ENCODE measurements at regions not wholly inside any gene's neighbourhood (a gene's known extent, or its start where the extent isn't known, plus 50 kb on each side); places are given as distances from the start of the nearest gene placed in this dataset.
A peak's percentile ranks its signal among the peaks of the same experiment; 100 is the strongest.

DNA sequence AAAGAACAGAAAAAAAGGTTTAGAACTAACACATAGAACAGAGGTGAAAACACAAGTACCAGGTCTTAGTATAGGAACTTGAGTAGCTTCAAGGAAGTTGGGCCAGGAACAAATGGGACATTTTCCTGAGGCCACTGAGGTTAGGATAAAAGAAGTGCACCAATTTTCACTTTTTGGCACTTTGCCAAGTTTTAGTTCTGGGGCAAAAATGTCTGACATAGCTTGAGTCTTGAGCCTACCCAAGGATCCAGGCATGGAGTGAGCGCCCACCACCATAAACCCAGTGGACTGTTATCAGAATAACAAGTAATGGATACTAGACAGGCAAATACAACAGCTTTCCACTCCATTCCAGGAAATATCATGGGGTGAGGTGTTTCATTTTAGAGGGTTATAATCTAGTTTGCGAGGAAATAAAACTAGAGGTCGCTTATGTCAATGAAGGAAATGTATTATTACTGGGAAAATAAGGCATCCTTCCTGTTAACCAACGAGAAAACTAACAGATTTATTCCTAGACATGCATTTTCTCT, 199.7 kb upstream of the HMGA2 start:
- DNase-seq (ENCODE audit: low spot score) = no peak

DNA sequence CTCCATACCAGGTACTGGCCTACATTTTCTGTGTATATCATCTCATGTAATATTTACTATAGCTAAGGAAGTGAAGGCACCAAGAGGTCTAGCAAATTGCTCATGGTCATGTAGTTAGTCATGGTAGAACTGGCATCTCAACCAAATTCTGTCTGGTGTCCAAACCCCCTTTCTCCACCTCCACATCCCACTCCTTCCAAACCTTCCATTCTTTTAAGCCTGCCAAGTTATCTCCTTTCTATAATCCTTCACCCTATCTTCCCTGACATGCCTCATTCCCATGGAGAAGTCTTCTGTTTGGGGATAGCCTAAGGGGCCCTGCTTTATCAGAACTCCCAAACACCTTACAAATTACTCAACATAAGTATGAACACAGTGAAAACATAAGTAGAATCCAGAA, 196.2 kb upstream of the HMGA2 start:
- no peak for DNase-seq (ENCODE audit: low spot score)

DNA sequence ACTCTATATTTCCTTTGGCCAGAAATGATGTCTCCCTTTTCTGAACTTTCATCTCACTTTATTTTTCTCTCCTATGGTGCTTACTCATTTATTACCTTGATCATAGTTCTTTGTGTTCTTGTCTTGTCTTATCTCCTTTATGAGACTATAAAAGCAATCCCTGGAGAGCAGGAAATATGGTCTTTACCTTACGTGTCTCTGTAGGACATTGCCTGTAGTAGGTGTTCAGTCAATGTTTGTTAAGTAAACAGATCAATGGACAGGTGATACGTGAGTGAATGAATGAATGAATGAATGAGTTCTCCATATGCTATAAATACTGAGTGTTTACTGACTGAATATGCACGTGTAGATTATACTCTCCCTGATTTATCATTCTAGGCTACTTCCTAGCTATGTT, 193.7 kb upstream of the HMGA2 start:
- DNase-seq (ENCODE audit: low spot score) = no peak

DNA sequence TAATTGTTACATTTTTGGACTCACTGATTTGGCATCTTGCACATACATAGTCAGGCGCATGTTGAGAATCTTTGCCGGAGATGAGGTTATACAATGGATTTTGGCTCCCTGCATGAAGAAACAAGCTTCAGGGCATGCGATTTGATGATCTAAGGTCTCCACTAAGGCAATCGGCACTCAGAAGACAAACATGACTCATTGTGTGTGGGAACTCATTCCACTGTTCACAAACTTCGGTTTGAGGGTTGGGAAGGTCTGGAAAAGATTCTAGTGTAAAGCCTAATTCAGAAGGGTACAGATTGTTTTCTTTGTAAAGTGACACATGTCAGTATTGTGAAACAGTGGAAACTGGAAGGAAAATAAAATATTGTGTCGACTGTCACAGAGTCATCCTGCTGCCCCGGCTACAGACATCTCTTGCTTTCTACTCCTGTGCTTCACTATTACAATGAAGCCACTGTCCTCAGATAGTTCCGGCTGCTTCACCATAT, 192.6 kb upstream of the HMGA2 start:
- peak; percentile 91 for DNase-seq (ENCODE audit: low spot score)

DNA sequence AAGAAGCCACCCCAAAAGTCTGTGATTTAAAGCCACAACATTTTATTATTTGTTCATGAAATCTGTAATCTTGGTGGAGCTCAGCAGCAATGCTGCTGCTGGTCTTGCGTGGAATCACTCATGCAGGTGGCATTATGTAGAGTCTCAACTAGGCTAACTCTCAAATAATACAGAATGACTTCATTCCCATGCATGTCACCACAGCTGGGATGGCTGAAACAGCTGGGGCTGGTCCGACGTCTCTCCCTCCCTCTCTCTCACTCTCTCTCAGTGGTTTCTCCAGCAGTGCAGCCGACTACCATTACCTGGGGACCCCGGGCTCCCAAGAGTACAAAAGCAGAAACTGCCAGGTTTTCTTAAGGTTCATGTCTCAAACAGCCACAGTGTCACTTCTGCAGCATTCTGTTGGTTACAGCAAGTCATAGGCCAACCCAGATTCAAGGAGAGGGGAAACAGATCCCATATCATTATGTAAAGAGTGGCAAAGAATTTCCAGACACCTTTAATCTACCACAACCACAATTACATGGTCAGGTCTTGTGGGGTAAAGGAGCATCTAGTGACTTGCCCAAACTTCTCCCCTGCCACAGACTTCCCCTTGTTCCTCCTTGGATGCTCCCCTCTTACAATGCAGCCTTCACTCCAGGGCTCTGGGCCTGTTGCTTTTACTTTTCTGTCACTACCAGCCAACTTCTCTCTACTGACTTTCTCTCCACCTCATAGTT, 192.0 kb upstream of the HMGA2 start:
- DNase-seq (ENCODE audit: low spot score) = no peak

DNA sequence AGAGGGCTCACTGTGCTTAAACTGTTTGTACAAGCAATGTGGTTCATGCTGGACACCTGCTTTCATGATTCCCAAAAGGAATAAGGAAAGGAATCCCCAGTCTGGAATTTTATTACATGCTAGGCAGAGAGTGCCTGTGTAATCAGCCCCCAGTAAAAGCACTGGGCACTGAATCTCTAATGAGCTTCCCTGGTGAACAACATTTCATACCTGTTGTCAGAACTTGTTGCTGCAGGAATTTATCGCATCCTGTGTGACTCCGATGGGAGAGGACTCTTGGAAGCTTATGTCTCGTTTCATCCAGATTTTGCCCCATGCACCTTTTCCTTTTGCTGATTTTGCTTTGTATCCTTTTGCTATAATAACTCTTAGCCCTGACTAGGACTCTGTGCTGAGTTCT, 190.2 kb upstream of the HMGA2 start:
- DNase-seq (ENCODE audit: low spot score) = no peak

DNA sequence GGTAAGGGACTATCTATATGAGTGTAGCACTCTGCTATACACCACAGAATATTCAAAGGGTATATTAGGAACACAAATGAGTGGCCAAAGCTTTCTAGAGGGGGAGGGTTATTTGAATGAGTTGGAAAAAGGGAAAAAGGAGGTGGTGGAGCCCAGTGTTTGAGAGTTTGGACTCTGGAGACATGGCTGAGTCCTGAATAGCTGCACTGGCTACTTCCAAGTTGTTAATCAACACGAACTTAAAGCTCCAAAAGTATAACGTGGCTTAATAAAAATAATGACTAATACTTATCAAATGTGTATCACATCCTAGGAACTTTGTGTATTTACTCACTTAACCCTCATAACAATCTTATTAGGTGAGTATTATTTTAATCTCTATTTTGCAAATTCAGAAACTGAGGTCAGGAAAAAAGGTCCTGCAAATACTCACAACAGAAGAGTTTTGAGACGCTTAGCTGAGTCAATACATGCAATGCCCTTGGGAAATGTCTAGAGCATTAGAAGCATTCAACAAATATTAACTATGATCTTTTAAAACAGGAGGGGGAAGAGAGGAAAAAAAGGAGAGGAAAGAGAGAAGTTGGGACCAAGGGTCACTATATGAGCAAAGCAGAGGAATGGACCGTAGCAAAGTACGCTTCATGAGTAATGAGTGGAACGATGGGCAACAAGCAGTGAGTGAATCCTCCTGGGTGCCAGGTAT, 189.5 kb upstream of the HMGA2 start:
- no peak for DNase-seq (ENCODE audit: low spot score)

DNA sequence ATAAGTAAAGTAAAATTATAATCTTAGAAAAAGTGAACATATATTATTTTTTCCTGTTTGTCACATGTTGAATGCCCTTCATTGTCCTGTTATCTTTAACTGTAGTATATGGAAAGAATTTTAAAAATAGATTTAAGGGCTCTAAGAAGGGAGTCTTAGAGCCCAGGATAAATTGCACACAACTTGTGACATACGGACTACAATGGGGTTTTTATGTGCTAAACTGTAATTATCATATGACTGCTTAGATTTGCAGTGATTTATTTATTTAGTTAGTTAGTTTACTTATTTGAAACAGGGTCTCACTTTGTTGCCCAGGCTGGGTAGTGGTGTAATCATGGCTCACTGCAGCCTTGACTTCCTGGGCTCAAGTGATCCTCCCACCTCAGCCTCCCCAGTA, 187.8 kb upstream of the HMGA2 start:
- DNase-seq (ENCODE audit: low spot score) = no peak

DNA sequence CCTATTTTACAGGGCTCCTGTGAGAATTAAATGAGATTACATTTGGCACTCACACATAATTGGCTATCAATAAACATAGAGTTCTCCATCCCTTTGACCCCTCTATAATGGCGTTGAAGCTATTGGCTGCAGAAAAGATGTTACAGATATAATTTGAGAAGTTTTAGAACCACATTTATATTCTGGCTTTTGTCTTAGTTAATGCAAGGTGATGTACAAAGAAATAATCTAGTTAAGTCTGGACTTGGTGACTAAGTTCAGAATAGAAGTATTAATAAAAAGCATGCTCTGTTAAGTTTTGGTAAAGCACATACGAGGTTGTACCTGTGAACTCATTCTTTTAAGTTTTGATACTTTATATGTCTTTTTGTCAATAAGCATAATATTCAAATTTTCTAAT, 187.1 kb upstream of the HMGA2 start:
- no peak for DNase-seq (ENCODE audit: low spot score)

DNA sequence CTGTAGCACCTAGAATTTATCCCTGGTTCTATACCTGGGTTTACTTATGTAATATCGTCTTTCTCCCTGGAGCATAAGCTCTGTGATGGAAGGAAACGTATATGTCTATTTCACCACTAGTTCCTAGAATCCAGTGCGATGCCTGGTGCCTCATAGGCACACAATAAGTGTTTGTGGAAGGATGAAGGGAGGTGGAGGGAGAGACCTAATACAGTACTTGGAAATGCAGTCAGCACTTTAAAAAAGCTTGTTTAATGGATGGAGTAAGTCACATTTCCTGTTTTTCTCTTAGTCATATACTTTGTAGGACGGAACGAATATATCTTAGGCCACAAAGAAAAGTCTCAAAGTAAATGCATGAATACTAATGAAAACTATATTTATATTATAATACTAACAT, 186.5 kb upstream of the HMGA2 start:
- peak; percentile 18 for DNase-seq (ENCODE audit: low spot score)

DNA sequence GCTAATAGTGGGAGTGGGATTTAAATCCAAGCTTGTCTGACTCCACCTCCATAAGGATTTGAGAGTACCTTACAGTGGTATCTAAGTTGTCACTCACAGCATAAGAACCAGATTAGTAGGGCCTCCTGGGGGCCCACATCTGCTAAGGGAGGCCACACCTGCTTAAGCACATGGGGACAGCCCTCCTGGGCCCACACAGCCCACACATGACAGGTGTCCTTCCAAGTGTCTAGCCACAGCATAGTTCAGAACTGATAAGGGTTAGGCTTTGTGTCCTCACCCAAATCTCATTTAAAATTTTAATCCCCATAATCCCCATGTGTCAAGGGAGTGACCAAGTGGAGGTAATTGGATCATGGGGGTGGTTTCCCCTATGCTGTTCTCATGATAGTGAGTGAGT, 186.0 kb upstream of the HMGA2 start:
- no peak for DNase-seq (ENCODE audit: low spot score)

DNA sequence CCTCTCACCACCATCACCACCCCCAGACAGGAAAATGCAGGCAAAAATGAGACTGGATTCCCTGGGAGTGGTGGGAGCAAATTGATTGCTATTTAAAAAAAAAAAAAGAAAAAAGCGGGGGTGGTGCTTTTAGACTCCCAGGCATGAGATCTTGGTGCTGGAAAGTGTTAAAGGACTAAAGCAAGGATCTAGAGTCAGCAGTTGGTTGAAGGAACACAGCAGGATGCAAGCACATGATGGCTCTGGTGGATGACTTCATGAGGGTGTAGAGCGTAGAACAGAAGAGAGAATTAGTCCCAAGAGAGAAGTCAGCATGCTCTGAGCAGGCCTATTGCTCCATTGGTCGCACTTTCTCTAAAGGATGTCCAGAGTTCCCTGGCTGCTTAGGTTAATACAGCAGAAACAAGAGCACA, 183.8 kb upstream of the HMGA2 start:
- no peak for DNase-seq (ENCODE audit: low spot score)

DNA sequence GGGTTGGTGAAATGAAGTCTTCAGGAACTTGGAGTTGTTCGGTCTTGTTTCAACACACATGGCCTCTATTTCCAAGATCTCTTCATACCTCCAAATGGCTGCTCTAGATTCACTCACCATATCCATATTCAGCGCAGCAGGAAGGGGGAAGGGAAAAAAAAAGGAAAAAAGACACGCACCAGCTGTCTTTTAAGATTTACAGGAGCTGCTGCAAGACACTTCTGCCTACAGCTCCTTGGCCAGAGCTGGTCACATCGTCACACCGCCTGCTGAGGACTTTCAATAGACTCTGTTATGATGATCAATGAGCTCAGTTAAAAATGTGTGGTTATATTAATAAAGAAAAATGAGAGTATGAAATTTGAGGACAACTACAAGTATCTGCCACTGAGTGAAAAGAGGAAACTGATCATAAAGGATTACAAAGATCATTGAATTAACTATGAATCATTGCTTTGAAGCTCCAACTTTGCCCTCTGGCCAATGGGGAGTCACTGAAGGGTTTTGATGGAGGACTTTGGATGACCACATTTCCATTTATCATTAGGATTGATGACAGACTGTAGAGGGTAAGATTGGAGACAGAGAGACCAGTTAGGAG, 182.1 kb upstream of the HMGA2 start:
- DNase-seq (ENCODE audit: low spot score) = no peak

DNA sequence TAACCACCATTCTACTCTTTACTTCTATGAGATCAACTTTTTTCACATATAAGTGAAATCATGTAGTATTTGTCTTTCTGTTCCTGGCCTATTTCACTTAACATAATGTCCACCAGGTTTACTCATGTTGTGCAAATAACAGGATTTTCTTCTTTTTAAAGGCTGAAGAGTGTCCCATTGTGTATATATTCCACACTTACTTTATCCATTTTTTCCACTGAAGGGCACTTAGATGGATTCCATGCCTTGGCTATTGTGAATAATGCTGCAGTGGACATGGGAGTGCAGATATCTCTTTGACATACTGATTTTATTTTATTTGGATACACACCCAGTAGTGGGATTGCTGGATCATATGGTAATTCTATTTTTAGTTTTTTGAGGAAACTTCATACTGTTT, 181.1 kb upstream of the HMGA2 start:
- no peak for DNase-seq (ENCODE audit: low spot score)

DNA sequence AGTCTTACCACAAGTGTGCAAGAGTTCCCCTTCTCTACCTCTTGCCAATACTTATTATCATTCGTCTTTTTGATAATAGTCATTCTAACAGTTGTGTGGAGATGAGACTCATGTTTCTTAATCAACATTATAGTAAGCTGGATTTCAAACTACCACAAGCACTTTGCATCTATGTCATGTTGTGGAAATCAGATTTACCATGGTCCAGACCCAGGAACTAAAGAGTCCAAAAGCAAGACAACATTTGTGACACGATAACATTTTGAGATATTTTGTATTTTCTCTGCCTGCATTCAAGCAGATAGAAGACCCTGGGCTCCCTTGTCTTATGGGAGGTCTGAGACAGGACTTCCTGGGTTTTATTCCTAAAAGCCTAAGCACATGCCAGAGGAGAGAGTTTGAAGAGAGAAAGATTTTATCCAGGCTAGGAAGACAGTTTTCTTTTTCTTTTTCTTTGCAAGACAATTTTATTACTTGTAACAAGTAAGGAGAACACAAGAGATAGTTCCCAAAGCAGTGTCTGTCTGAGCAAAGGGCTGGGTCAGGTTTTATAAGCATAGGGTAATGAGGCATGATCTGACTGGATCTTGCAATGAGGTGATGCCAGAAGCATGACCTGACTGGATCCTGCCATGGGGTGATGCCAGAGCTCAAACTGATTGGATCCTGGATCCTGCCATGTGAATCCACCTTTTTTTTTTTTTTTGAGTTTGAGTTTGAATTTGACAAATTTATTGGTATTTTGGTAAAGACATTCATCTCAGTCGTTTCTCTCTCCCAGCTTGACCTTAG, 180.5 kb upstream of the HMGA2 start:
- no peak for DNase-seq (ENCODE audit: low spot score)

DNA sequence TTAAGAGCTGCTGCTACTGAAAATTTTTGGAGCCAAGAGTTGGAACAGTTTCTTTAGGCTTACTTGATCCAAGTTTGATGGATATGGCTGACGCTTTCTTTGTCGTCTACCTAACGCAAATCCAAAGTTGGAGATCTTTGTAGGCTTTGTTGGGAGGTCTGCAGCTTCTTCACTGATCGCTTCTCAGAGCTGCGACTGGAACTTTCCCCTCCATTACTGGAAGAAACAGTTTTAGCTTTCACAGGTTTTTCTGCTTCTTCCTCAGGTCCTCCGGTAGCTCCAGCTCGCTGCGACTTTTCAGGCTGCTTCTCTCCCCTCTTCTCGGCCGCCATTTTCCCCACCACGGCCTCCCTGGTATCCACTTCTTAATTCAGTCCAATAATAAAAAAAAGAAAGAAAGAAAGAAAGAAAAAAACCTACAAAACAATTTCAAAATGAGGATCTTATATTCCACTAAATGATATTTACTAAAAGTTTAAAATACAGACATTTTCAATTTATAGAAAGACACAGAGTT, 178.1 kb upstream of the HMGA2 start:
- no peak for DNase-seq (ENCODE audit: low spot score)

DNA sequence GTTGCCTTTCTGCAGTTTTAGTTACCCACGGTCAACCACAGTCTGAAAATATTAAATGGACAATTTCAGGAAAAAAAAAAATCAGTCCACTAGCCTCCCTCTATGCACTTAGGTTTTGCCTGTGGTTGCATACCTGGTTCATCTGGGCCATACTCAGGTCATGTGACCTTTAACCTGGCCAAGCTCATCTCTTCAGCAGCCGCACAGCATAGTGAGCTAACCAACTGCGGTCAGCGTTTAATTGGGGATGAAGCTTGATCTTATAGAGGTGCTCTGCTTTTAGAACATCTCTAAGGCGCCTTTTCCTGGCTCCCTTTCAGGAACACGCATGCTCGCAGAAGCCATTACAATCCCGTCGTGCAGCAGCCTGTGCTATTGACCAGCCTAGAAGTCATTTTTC, 177.2 kb upstream of the HMGA2 start:
- no peak for DNase-seq (ENCODE audit: low spot score)

DNA sequence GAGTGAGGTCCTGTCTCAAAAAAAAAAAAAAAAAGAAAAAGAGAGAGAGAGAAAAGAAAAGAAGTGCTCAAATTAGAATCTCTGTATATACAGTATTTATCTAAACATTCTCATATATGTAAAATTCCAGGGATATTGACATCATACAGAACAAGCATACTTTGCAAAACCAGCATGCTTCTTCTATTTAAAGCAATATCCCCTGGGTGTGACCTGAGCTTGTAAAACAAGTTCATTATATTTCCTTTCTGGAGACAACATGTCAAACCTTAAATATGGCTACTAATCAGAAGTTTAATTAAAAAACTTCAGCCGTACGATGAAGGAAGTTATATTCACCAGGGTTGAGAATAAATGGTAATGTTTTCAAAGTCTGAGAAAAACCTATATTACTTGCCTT, 175.8 kb upstream of the HMGA2 start:
- no peak for DNase-seq (ENCODE audit: low spot score)

DNA sequence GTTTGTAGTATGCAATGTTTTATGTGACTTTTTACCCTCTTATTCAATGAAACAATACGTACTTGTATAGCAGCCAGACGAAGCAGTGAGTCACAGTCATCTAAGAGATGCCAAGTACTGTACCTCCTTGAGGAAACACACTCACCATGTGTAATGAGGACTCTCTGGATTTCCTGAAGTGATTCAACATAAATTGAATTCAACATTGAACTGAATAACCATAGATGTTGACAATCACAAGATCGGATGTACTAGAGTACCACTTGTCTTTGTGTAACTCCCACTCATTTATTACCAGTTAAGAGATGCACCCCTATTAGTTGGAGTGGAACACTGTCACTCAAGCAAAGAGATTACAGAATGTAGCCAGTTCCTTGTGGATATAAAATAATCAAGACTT, 175.2 kb upstream of the HMGA2 start:
- peak; percentile 95 for DNase-seq (ENCODE audit: low spot score)

DNA sequence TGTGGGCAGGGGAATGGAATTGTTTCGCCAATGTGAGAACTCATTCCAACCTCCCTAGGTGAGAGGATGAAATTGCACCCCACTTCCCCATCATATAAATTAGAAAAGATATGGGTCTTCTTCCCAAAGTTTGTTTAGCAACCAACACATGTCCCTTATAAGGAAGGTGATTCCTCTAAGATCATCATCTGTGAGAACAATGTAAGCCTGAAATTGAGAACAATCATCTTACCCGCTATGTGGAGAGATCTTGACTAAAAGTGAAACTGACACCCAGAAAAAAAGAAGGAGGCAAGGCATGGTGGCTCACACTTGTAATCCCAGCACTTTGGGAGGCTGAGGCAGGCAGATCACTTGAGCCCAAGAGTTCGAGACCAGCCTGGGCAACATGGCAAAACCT, 173.2 kb upstream of the HMGA2 start:
- no peak for DNase-seq (ENCODE audit: low spot score)

DNA sequence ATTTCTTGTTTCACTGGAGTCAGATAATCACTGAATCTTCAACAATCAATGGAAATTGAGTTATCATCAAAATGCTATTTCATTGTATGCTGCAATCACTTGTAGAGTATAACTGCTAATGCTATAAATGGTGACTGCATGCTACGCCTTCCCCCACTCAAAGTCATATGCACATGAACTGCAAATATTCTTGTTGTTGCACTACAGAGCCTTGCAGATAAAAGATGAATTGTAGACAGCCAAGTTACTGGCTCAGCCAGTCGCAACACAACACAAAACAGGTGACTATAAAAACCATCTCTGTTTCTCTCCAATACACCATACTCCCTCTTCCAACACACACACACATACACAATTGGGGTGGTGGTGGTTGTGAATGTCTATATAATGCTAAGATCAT, 171.0 kb upstream of the HMGA2 start:
- DNase-seq (ENCODE audit: low spot score) = no peak

Data from A172 (cell line).